ENCODE measurements at regions not wholly inside any gene's neighbourhood (a gene's known extent, or its start where the extent isn't known, plus 50 kb on each side); places are given as distances from the start of the nearest gene placed in this dataset.

- no peak for DNase-seq
- WGBS (ENCODE audit: extremely low coverage, insufficient coverage, insufficient read length) = no CpG with 5 or more reads among the region's 2 CpGs
- no peak overlapping the region for H4K8ac ChIP-seq (ENCODE audit: low read depth, low read length)
- H2AFZ ChIP-seq (ENCODE audit: insufficient read depth, low read length, poor library complexity) = no peak overlapping the region
- no peak overlapping the region for H3K4ac ChIP-seq (ENCODE audit: low read depth, low read length)
- H2BK12ac ChIP-seq (ENCODE audit: low read length) = no peak overlapping the region
- H3K23ac ChIP-seq (ENCODE audit: low read length) = no peak overlapping the region
- H2BK120ac ChIP-seq (ENCODE audit: insufficient read depth, low read length, poor library complexity) = no peak overlapping the region
- no peak overlapping the region for H3K4me3 ChIP-seq (ENCODE audit: low read depth, low read length)
- H3K4me2 ChIP-seq (ENCODE audit: low read length) = no peak overlapping the region
- no peak overlapping the region for H3K27ac ChIP-seq (ENCODE audit: low read depth, low read length)
- no peaks in the 10 kb centered on the region for H3K9me3 ChIP-seq (ENCODE audit: insufficient read depth, low read depth, low read length)
- no peak overlapping the region for H3K9ac ChIP-seq (ENCODE audit: low read length)
- H4K91ac ChIP-seq (ENCODE audit: low read depth, low read length) = no peak overlapping the region
- no peak overlapping the region for H2BK5ac ChIP-seq (ENCODE audit: low read depth, low read length, poor library complexity)
- no peak overlapping the region for H3K14ac ChIP-seq (ENCODE audit: low read length)
- H4K12ac ChIP-seq (ENCODE audit: low read depth, low read length) = no peak overlapping the region
- H3K79me1 ChIP-seq (ENCODE audit: low read length) = no peaks in the 10 kb centered on the region
- H2AK5ac ChIP-seq (ENCODE audit: low read length) = no peak overlapping the region
- no peaks in the 10 kb centered on the region for H3K36me3 ChIP-seq (ENCODE audit: control insufficient read depth in 1 of 2, insufficient read depth in 2 of 2, low read length in 2 of 2)
- no peaks in the 10 kb centered on the region for H3K79me2 ChIP-seq (ENCODE audit: control insufficient read depth, insufficient read depth, low read length, poor library complexity)
- H3K18ac ChIP-seq (ENCODE audit: low read length) = no peak overlapping the region
- no peaks in the 10 kb centered on the region for H3K4me1 ChIP-seq (ENCODE audit: control insufficient read depth in 1 of 2, insufficient read depth in 2 of 2, low read length in 2 of 2)
- no peaks in the 10 kb centered on the region for H3K27me3 ChIP-seq (ENCODE audit: insufficient read depth, low read length)
These were observed 391.5 kb upstream of the MANEA start for GRCh38 chr6:95185874-95186273.

DNA sequence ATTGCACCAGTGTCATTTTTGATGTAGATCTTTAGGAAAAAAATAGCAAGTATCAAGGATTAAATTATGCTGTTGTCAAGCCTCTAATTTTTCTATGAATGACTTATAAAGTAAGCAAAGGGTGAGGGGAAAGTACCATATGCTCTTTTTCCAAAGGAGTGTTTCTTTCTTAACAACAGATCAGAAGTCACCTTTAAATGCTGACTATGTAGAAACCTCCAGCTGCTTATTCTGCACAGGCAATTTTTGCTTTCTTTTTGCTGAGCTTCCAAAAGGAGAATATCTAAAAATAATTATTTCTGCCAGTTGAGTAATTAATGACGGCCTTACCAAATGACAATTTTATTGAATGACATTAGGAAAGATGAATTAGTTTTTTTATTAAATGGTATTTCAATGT, 390.6 kb upstream of the MANEA start:
- Histone ChIP-seq H2AFZ (ENCODE audit: insufficient read depth, low read length, poor library complexity) (no peak overlapping the region), H4K8ac (ENCODE audit: low read depth, low read length) (no peak overlapping the region), H3K4me3 (ENCODE audit: low read depth, low read length) (no peak overlapping the region), H2BK120ac (ENCODE audit: insufficient read depth, low read length, poor library complexity) (no peak overlapping the region), H3K4ac (ENCODE audit: low read depth, low read length) (no peak overlapping the region), H3K9ac (ENCODE audit: low read length) (no peak overlapping the region), H3K36me3 (ENCODE audit: control insufficient read depth in 1 of 2, insufficient read depth in 2 of 2, low read length in 2 of 2) (no peaks in the 10 kb centered on the region), H2BK5ac (ENCODE audit: low read depth, low read length, poor library complexity) (no peak overlapping the region), H4K91ac (ENCODE audit: low read depth, low read length) (no peak overlapping the region), H3K9me3 (ENCODE audit: insufficient read depth, low read depth, low read length) (no peaks in the 10 kb centered on the region), H3K4me2 (ENCODE audit: low read length) (no peak overlapping the region), H3K23ac (ENCODE audit: low read length) (no peak overlapping the region), H3K18ac (ENCODE audit: low read length) (no peak overlapping the region), H4K12ac (ENCODE audit: low read depth, low read length) (no peak overlapping the region), H3K14ac (ENCODE audit: low read length) (no peak overlapping the region), H3K27me3 (ENCODE audit: insufficient read depth, low read length) (no peaks in the 10 kb centered on the region), H3K4me1 (ENCODE audit: control insufficient read depth in 1 of 2, insufficient read depth in 2 of 2, low read length in 2 of 2) (no peaks in the 10 kb centered on the region), H3K79me2 (ENCODE audit: control insufficient read depth, insufficient read depth, low read length, poor library complexity) (no peaks in the 10 kb centered on the region), H2AK5ac (ENCODE audit: low read length) (no peak overlapping the region), H2BK12ac (ENCODE audit: low read length) (no peak overlapping the region), H3K27ac (ENCODE audit: low read depth, low read length) (no peak overlapping the region), H3K79me1 (ENCODE audit: low read length) (no peaks in the 10 kb centered on the region)
- no peak for DNase-seq
- WGBS (ENCODE audit: extremely low coverage, insufficient coverage, insufficient read length) = no CpG with 5 or more reads among the region's 1 CpG

- Histone ChIP-seq H3K4me2 (ENCODE audit: low read length) (no peak overlapping the region), H3K4ac (ENCODE audit: low read depth, low read length) (no peak overlapping the region), H3K79me2 (ENCODE audit: control insufficient read depth, insufficient read depth, low read length, poor library complexity) (no peaks in the 10 kb centered on the region), H3K4me3 (ENCODE audit: low read depth, low read length) (no peak overlapping the region), H3K27ac (ENCODE audit: low read depth, low read length) (no peak overlapping the region), H4K12ac (ENCODE audit: low read depth, low read length) (no peak overlapping the region), H2AFZ (ENCODE audit: insufficient read depth, low read length, poor library complexity) (no peak overlapping the region), H3K18ac (ENCODE audit: low read length) (no peak overlapping the region), H2AK5ac (ENCODE audit: low read length) (no peak overlapping the region), H4K91ac (ENCODE audit: low read depth, low read length) (no peak overlapping the region), H3K79me1 (ENCODE audit: low read length) (no peaks in the 10 kb centered on the region), H2BK120ac (ENCODE audit: insufficient read depth, low read length, poor library complexity) (no peak overlapping the region), H4K8ac (ENCODE audit: low read depth, low read length) (no peak overlapping the region), H3K4me1 (ENCODE audit: control insufficient read depth in 1 of 2, insufficient read depth in 2 of 2, low read length in 2 of 2) (no peaks in the 10 kb centered on the region), H2BK12ac (ENCODE audit: low read length) (no peak overlapping the region), H3K9me3 (ENCODE audit: insufficient read depth, low read depth, low read length) (no peaks in the 10 kb centered on the region), H3K9ac (ENCODE audit: low read length) (no peak overlapping the region), H3K27me3 (ENCODE audit: insufficient read depth, low read length) (no peaks in the 10 kb centered on the region), H3K14ac (ENCODE audit: low read length) (no peak overlapping the region), H2BK5ac (ENCODE audit: low read depth, low read length, poor library complexity) (no peak overlapping the region), H3K36me3 (ENCODE audit: control insufficient read depth in 1 of 2, insufficient read depth in 2 of 2, low read length in 2 of 2) (no peaks in the 10 kb centered on the region), H3K23ac (ENCODE audit: low read length) (no peak overlapping the region)
- no peak for DNase-seq
- no CpG with 5 or more reads among the region's 3 CpGs for WGBS (ENCODE audit: extremely low coverage, insufficient coverage, insufficient read length)
These were observed 379.7 kb upstream of the MANEA start for GRCh38 chr6:95197590-95197989.

- no CpG with 5 or more reads among the region's 2 CpGs for WGBS (ENCODE audit: extremely low coverage, insufficient coverage, insufficient read length)
- Histone ChIP-seq H3K4me3 (ENCODE audit: low read depth, low read length) (no peak overlapping the region), H4K12ac (ENCODE audit: low read depth, low read length) (no peak overlapping the region), H3K79me1 (ENCODE audit: low read length) (no peaks in the 10 kb centered on the region), H3K79me2 (ENCODE audit: control insufficient read depth, insufficient read depth, low read length, poor library complexity) (no peaks in the 10 kb centered on the region), H4K8ac (ENCODE audit: low read depth, low read length) (no peak overlapping the region), H2AFZ (ENCODE audit: insufficient read depth, low read length, poor library complexity) (no peak overlapping the region), H3K36me3 (ENCODE audit: control insufficient read depth in 1 of 2, insufficient read depth in 2 of 2, low read length in 2 of 2) (no peaks in the 10 kb centered on the region), H3K9ac (ENCODE audit: low read length) (no peak overlapping the region), H4K91ac (ENCODE audit: low read depth, low read length) (no peak overlapping the region), H3K18ac (ENCODE audit: low read length) (no peak overlapping the region), H3K27ac (ENCODE audit: low read depth, low read length) (no peak overlapping the region), H3K4me1 (ENCODE audit: control insufficient read depth in 1 of 2, insufficient read depth in 2 of 2, low read length in 2 of 2) (no peaks in the 10 kb centered on the region), H2AK5ac (ENCODE audit: low read length) (no peak overlapping the region), H2BK12ac (ENCODE audit: low read length) (no peak overlapping the region), H3K23ac (ENCODE audit: low read length) (no peak overlapping the region), H3K4me2 (ENCODE audit: low read length) (no peak overlapping the region), H2BK5ac (ENCODE audit: low read depth, low read length, poor library complexity) (no peak overlapping the region), H2BK120ac (ENCODE audit: insufficient read depth, low read length, poor library complexity) (no peak overlapping the region), H3K9me3 (ENCODE audit: insufficient read depth, low read depth, low read length) (no peaks in the 10 kb centered on the region), H3K27me3 (ENCODE audit: insufficient read depth, low read length) (no peaks in the 10 kb centered on the region), H3K4ac (ENCODE audit: low read depth, low read length) (no peak overlapping the region), H3K14ac (ENCODE audit: low read length) (no peak overlapping the region)
- peak; percentile 3 to 53 for DNase-seq
These were observed 374.1 kb upstream of the MANEA start for GRCh38 chr6:95203153-95203754.

Data from trophoblast cell (in vitro differentiated cells and primary cell).